Gastrocnemius medialis (tissue), 4 donors: ENCODE measurements at regions not wholly inside any gene's neighbourhood (a gene's known extent, or its start where the extent isn't known, plus 50 kb on each side); places are given as distances from the start of the nearest gene placed in this dataset.
"Not testable (repeated sequence)": the region's sequence is repeated elsewhere in the genome, so short reads cannot be mapped to it uniquely, and the experiment has no call there.

Experiments
- CTCF ChIP-seq, 5 experiments: fragments of 450-650 bp in 3 of 5; fragments of 200-600 bp in 2 of 5; sonication (generic) in 2 of 5; IDR thresholded peaks in 4 of 5; conservative IDR thresholded peaks in 1 of 5; 1 replicate in 4 of 5; 2 replicates in 1 of 5; pipeline ENCODE4 v1.5.1; 2016 to 2019; ENCODE audit warnings: antibody characterized with exemption in 5 of 5, mild to moderate bottlenecking in 3 of 5, moderate library complexity in 3 of 5
- POLR2A ChIP-seq, 2 donors: fragments of 450-650 bp; IDR thresholded peaks; one replicate each; pipeline ENCODE4 v1.6.1; 2017; ENCODE audit warnings: antibody characterized with exemption in 2 of 2, mild to moderate bottlenecking in 2 of 2, moderate library complexity in 2 of 2

GRCh38 chr10:76815505-76815904 is 822.1 kb downstream of the KCNMA1 start:
- not testable (repeated sequence) for TF ChIP-seq CTCF (IDR thresholded peaks at IDR 0.05 in 4 of 5, conservative IDR thresholded peaks at IDR 0.05 in 1 of 5); POLR2A (IDR thresholded peaks at IDR 0.05)
